SK-N-SH treated with all-trans-retinoic acid at 6 μM for 48 hours (cell line): ENCODE measurements at regions not wholly inside any gene's neighbourhood (a gene's known extent, or its start where the extent isn't known, plus 50 kb on each side); places are given as distances from the start of the nearest gene placed in this dataset.

Experiments used
- ATAC-seq: fragments of 200-7000 bp; cut with Tn5 transposase; 3 replicates; pipeline ENCODE4 v1.9.1; 2020; ENCODE audit warnings: mild to moderate bottlenecking, moderate library complexity
- ARNTL ChIP-seq: fragments of 450-650 bp; formaldehyde crosslinking; IDR thresholded peaks from 2 replicates; pipeline ENCODE4 v1.5.0; 2020; ENCODE audit warnings: low read depth, mild to moderate bottlenecking, moderate library complexity, borderline replicate concordance
- BACH2 ChIP-seq: fragments of 250-450 bp; sonication (Bioruptor Pico); IDR thresholded peaks from 2 replicates; pipeline ENCODE4 v1.9.0; 2021; ENCODE audit warnings: mild to moderate bottlenecking, borderline replicate concordance
- CREB5 ChIP-seq: fragments of 250-450 bp; sonication (Bioruptor Pico); IDR thresholded peaks from 2 replicates; pipeline ENCODE4 v1.5.1; 2020; ENCODE audit warnings: low read depth, mild to moderate bottlenecking, moderate library complexity
- CSDC2 ChIP-seq: fragments of 250-450 bp; sonication (Bioruptor Pico); IDR thresholded peaks from 2 replicates; pipeline ENCODE4 v1.5.0; 2020; ENCODE audit warnings: mild to moderate bottlenecking, moderate library complexity
- CSRNP3 ChIP-seq: fragments of 250-450 bp; sonication (Bioruptor Pico); IDR thresholded peaks from 2 replicates; pipeline ENCODE4 v1.5.1; 2021; ENCODE audit warnings: mild to moderate bottlenecking, moderate library complexity
- ESRRG ChIP-seq: fragments of 250-450 bp; sonication (Bioruptor Pico); IDR thresholded peaks from 2 replicates; pipeline ENCODE4 v1.6.1; 2021; ENCODE audit warnings: mild to moderate bottlenecking
- GLIS3 ChIP-seq: fragments of 250-450 bp; sonication (Bioruptor Pico); IDR thresholded peaks from 2 replicates; pipeline ENCODE4 v1.5.0; 2020; ENCODE audit warnings: mild to moderate bottlenecking, moderate library complexity
- ISL1 ChIP-seq: fragments of 250-450 bp; sonication (Bioruptor Pico); IDR thresholded peaks from 2 replicates; pipeline ENCODE4 v2.1.2; 2022; ENCODE audit warnings: mild to moderate bottlenecking, moderate library complexity
- OSR1 ChIP-seq: fragments of 250-450 bp; sonication (Bioruptor Pico); IDR thresholded peaks from 2 replicates; pipeline ENCODE4 v1.8.0; 2022; ENCODE audit warnings: moderate library complexity, mild to moderate bottlenecking, inconsistent platforms
- PATZ1 ChIP-seq: fragments of 250-450 bp; sonication (Bioruptor Pico); IDR thresholded peaks from 2 replicates; pipeline ENCODE4 v1.8.0; 2020; ENCODE audit warnings: mild to moderate bottlenecking, moderate library complexity, borderline replicate concordance
- PPARA ChIP-seq: fragments of 250-450 bp; sonication (Bioruptor Pico); IDR thresholded peaks from 2 replicates; pipeline ENCODE4 v1.5.0; 2020; ENCODE audit warnings: mild to moderate bottlenecking, borderline replicate concordance
- RARB ChIP-seq: fragments of 250-450 bp; sonication (Bioruptor Pico); IDR thresholded peaks from 2 replicates; pipeline ENCODE4 v1.8.0; 2021; ENCODE audit warnings: mild to moderate bottlenecking, moderate library complexity
- SNAI2 ChIP-seq: fragments of 250-450 bp; sonication (Bioruptor Pico); IDR thresholded peaks from 2 replicates; pipeline ENCODE4 v1.5.0; 2020; ENCODE audit warnings: mild to moderate bottlenecking, moderate library complexity
- TCF4 ChIP-seq: fragments of 250-450 bp; sonication (Bioruptor Pico); IDR thresholded peaks from 2 replicates; pipeline ENCODE4 v1.8.0; 2021; ENCODE audit warnings: mild to moderate bottlenecking, moderate library complexity, borderline replicate concordance
- TOX ChIP-seq: fragments of 250-450 bp; sonication (Bioruptor Pico); IDR thresholded peaks from 2 replicates; pipeline ENCODE4 v1.8.0; 2021; ENCODE audit warnings: mild to moderate bottlenecking, moderate library complexity, borderline replicate concordance
- TSHZ2 ChIP-seq: fragments of 250-450 bp; sonication (Bioruptor Pico); IDR thresholded peaks from 2 replicates; pipeline ENCODE4 v1.5.0; 2020; ENCODE audit warnings: mild to moderate bottlenecking, moderate library complexity
- ZC3H10 ChIP-seq: fragments of 250-450 bp; sonication (Bioruptor Pico); IDR thresholded peaks from 2 replicates; pipeline ENCODE4 v1.5.1; 2021; ENCODE audit warnings: mild to moderate bottlenecking, moderate library complexity
- ZFP3 ChIP-seq: fragments of 250-450 bp; sonication (Bioruptor Pico); IDR thresholded peaks from 2 replicates; pipeline ENCODE4 v1.5.0; 2020; ENCODE audit warnings: mild to moderate bottlenecking, moderate library complexity
- ZNF70 ChIP-seq: fragments of 450-650 bp; formaldehyde crosslinking; IDR thresholded peaks from 2 replicates; pipeline ENCODE4 v1.5.0; 2020; ENCODE audit warnings: mild to moderate bottlenecking, moderate library complexity
- ZNF8 ChIP-seq: fragments of 450-650 bp; formaldehyde crosslinking; IDR thresholded peaks from 2 replicates; pipeline ENCODE4 v1.5.0; 2020; ENCODE audit warnings: mild to moderate bottlenecking, moderate library complexity

- no peak for TF ChIP-seq ZNF70 (CRISPR knock-in tag)
- no peak for TF ChIP-seq PPARA (CRISPR knock-in tag)
- TF ChIP-seq SNAI2 (CRISPR knock-in tag) = no peak
- no peak for TF ChIP-seq ESRRG (CRISPR knock-in tag)
- TF ChIP-seq ISL1 (CRISPR knock-in tag) = no peak
- no peak for TF ChIP-seq TSHZ2 (CRISPR knock-in tag)
- TF ChIP-seq GLIS3 (CRISPR knock-in tag) = no peak
- TF ChIP-seq ZC3H10 (CRISPR knock-in tag) = no peak
- TF ChIP-seq RARB (CRISPR knock-in tag) = no peak
- TF ChIP-seq CREB5 = no peak
- no peak for TF ChIP-seq TOX (CRISPR knock-in tag)
- no peak for TF ChIP-seq TCF4 (CRISPR knock-in tag)
- no peak for TF ChIP-seq CSDC2 (CRISPR knock-in tag)
- TF ChIP-seq ARNTL (CRISPR knock-in tag) = no peak
- TF ChIP-seq ZNF8 = no peak
- no peak for TF ChIP-seq BACH2 (CRISPR knock-in tag)
- no peak for TF ChIP-seq PATZ1 (CRISPR knock-in tag)
- no peak for ATAC-seq
Measured at GRCh38 chr6:90788781-90789180, 201.9 kb upstream of the MAP3K7 start.

GRCh38 chr6:90787446-90787845 is 200.6 kb upstream of the MAP3K7 start:
- TF ChIP-seq TSHZ2 (CRISPR knock-in tag) (no peak), ZC3H10 (CRISPR knock-in tag) (no peak)

GRCh38 chr6:90780778-90781177 is 193.9 kb upstream of the MAP3K7 start:
- no peak for ATAC-seq
- TF ChIP-seq ZC3H10 (CRISPR knock-in tag) (no peak), ISL1 (CRISPR knock-in tag) (no peak), RARB (CRISPR knock-in tag) (no peak), TOX (CRISPR knock-in tag) (no peak), BACH2 (CRISPR knock-in tag) (no peak), ARNTL (CRISPR knock-in tag) (no peak), OSR1 (CRISPR knock-in tag) (no peak), ZNF70 (CRISPR knock-in tag) (no peak), GLIS3 (CRISPR knock-in tag) (no peak), CSRNP3 (CRISPR knock-in tag) (no peak), ZFP3 (CRISPR knock-in tag) (no peak), PATZ1 (CRISPR knock-in tag) (no peak), TSHZ2 (CRISPR knock-in tag) (no peak), ZNF8 (no peak), ESRRG (CRISPR knock-in tag) (no peak), TCF4 (CRISPR knock-in tag) (no peak)

More at GRCh38 chr6:90787446-90787845, 200.6 kb upstream of the MAP3K7 start:
- no peak for ATAC-seq
